ENCODE measurements at regions not wholly inside any gene's neighbourhood (a gene's known extent, or its start where the extent isn't known, plus 50 kb on each side); places are given as distances from the start of the nearest gene placed in this dataset.

DNA sequence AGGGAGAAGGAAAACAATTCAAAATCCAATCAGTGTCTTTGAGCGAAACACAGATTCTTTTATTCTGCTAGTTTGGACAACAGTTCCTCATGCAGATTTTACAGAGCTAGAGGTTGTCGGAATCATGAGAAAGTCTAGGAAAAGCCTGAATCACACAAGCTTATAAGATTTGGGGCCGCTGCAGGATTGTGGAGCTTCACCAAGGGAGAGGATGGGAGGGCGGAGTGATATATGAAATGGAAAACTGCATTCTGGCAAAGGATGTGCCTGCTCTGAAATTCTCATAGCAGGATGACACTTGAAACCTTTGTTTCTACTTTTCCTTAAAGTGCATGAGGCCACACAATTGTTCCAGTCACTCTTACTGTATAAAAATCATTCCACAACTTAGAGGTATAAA, 134.3 kb downstream of the OR2K2 start:
- no peak for DNase-seq (ENCODE audit: low spot score)

DNA sequence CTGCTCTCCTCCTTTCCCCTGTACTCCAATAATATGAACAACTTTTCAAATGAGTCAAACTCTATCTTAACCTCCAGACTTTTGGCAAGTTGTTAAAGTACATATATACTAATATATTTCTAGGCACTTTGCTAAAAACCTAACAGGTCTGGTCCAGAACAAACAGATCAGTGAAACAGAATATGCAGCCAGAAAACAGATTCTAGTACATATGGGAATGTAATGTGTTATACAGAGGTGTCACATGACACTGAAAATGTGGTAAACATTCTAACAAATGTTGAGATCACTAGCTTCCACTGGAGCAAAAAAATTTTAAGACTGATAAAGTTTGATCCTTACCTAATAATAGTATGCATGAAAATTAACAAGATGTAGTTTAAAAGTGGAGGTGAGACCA, 136.9 kb downstream of the OR2K2 start:
- DNase-seq (ENCODE audit: low spot score) = no peak

DNA sequence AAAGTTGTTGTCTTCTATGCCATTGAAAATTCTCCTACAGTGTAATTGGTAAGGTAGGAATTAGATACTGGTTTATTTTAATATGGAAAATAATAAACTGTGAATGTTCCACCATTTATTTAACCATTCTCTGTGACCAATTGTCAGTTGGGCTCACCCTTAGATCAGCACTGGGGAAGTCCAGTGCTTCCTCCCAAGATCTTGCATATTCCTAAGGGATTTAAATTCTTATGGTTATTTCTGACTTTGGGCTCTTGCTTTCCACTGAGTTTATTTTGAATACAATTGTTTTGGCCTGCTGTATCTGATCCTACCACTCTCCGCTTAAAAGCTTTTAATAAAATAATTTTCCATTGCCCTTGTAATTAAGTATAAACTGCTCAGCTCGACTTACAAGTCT, 137.4 kb downstream of the OR2K2 start:
- no peak for DNase-seq (ENCODE audit: low spot score)

GRCh38 chr9:111190347-111190746, 139.7 kb downstream of the OR2K2 start:
- no peak for DNase-seq (ENCODE audit: low spot score)

DNA sequence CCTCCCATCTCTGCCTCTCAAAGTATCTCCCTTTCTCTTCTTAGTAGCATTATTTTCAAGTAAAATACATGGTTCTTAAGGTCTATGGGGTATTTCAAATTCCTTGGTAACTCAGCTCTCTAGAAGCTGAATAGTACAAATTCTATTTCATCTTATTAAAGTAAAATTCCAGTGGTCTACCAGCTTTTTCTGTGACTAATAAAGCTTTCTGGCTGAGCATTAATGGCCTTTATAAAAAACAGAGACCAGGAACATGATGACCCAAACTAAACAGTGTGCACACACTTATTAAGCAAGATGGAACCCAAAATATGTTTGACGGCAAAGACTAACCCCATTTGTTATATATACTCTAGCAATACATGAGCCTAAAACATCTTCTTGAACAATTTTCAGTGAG, 142.6 kb downstream of the OR2K2 start:
- no peak for DNase-seq (ENCODE audit: low spot score)

DNA sequence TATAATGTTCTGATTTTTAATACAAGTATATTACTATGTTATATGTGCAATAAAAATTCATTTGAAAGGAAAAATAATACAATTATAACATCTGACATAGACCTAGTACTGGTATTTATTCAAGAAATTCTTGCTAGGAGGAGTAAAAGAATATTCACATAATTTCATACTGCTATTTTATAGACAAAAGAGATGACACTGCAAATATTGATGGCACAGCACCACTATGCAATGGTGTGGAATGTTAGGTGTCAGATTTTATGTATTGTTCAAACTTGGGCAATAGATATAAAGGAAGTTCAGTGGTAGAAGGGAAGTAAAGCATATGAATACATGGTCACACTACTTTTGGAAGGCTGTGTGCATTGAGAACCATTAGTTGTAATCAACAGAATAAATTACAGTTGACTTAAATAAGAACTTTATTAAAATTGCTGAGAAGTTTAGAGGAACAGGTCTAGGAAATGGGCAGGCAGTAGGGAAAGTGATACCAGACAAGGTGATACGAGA, 143.9 kb downstream of the OR2K2 start:
- DNase-seq (ENCODE audit: low spot score) = no peak

- DNase-seq (ENCODE audit: low spot score) = no peak
Observed at GRCh38 chr9:111180811-111181210, 142.5 kb upstream of the LPAR1 start.

DNA sequence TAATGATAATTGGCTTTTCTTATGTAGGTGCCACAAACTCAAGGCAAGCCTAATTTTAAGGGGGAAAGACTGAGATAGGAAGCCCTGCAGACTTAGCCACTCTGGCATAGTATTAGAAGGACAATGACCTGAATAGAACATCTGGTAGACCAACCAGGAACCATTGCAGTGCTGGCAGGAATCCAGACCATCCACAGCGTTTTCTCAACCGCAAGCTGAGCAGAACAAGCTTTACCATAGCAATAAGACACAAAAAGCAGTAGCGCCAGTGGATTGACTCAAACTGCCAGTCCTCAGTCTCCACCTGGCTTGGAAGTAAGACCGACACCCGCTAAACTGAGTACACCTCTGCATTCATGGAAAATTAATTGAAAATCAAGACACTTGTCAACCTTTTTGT, 141.3 kb upstream of the LPAR1 start:
- DNase-seq (ENCODE audit: low spot score) = no peak

DNA sequence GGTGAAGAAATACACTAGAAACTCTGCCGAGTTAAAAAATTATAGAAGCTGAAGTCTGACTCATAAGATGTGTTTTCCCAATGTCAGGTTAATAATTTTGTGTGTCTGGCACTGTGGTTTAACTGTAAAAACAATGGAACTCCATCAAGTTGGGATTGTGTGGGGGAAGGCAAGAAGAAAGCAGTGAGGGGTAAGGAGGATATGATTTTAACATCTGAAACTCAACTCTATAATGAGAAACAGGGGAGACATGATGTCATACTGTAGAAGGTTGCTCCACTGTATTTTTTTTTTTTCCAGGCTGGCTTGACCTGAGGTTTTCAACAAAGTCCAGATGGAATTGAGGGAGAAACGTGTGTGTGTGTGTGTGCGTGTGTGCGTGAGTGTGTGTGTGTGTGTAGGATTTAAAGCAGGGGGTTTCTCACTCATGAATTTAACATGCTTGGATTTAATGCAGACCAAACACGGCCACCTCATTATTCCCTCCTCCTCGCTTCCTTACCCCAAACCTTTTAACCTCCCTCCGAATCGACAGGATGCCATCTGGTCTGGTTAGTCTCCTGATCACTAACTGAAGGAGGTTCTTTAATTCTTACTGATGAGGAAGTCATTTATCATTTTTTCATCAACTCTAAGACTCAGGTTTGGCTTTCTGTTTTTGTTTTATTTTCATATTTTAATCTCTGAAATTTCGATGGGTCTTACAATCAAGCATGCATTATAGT, 140.2 kb upstream of the LPAR1 start:
- DNase-seq (ENCODE audit: low spot score) = no peak

GRCh38 chr9:111176511-111176910, 138.2 kb upstream of the LPAR1 start:
- no peak for DNase-seq (ENCODE audit: low spot score)

DNA sequence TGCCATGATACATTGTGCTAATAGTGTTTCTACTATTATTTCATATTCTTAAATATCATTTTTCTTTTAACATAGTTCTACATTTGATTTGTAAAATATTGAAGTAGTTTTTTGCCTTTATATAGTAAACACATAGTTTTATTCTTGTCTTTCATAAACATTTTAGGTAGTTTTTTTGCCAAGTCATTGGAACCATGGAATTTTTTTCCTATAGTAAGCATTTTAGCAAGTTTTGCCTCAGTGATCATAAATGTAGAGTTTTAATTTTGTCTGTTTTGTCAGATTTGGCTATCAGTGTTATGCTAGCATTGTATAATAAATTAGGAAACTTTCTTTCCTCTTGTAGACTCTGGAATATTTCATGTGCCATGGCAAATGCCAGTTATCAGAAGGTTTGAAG, 137.1 kb upstream of the LPAR1 start:
- DNase-seq (ENCODE audit: low spot score) = no peak

DNA sequence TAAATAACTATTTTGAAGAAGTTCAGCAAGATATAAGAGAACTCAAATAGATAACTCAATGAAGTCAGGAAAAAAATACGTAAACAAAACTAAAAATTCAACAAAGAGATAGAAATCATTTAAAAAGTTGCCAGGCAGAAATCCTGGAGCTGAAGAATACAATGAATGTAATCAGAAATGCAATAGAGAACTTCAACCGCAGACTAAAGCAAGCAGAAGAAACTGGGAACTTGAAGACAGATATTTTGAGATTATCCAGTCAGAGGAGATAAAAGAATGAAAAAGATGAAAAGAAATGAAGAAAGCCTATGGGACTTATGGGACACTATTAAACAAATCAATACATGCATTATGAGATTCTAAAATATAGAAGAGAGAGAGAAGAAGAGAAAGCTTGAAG, 129.1 kb upstream of the LPAR1 start:
- no peak for DNase-seq (ENCODE audit: low spot score)

- DNase-seq (ENCODE audit: low spot score) = no peak
Observed at GRCh38 chr9:111163716-111164389, 125.6 kb upstream of the LPAR1 start.

- no peak for DNase-seq (ENCODE audit: low spot score)
Observed at GRCh38 chr9:111162026-111162425, 123.8 kb upstream of the LPAR1 start.

DNA sequence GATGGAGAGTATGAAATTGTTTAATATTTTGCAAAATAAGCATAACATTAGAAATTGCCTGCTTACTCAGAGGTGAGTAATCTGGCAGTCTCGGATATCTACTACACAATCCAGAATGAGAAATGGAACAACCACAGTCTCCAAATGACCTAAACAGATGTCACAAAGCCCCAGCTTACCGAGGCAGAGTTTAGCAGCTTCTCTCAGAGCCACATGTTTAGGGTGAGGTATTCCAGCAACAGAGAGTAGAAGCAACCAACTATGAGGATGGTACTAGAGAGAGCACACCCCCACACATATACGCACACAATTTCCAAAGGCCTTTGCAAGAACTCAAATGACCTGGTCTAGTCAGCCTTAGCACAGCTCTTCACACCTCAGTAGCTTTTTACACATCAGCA, 122.7 kb upstream of the LPAR1 start:
- no peak for DNase-seq (ENCODE audit: low spot score)

DNA sequence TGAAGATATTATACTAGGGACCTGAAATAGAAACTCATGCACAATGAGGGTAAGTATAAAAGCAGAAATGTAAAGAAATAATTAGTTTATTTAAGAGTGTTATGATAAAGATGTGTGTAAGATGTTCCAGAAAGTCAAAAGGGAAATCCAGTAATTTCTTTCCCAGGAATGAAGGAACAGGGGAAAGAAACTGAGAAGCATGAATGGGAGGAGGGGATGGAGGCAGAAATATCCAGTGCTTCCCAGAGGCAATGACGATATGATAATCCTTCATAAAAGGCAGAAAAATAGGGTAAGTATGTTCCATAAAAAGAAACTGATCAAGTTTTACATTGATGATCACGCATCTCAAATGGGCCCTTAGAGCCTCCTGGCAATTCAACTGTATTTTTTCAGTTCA, 120.7 kb upstream of the LPAR1 start:
- DNase-seq (ENCODE audit: low spot score) = no peak

GRCh38 chr9:111158363-111158762, 120.1 kb upstream of the LPAR1 start:
- DNase-seq (ENCODE audit: low spot score) = no peak

- DNase-seq (ENCODE audit: low spot score) = no peak
Observed at GRCh38 chr9:111154081-111154562, 115.9 kb upstream of the LPAR1 start.

DNA sequence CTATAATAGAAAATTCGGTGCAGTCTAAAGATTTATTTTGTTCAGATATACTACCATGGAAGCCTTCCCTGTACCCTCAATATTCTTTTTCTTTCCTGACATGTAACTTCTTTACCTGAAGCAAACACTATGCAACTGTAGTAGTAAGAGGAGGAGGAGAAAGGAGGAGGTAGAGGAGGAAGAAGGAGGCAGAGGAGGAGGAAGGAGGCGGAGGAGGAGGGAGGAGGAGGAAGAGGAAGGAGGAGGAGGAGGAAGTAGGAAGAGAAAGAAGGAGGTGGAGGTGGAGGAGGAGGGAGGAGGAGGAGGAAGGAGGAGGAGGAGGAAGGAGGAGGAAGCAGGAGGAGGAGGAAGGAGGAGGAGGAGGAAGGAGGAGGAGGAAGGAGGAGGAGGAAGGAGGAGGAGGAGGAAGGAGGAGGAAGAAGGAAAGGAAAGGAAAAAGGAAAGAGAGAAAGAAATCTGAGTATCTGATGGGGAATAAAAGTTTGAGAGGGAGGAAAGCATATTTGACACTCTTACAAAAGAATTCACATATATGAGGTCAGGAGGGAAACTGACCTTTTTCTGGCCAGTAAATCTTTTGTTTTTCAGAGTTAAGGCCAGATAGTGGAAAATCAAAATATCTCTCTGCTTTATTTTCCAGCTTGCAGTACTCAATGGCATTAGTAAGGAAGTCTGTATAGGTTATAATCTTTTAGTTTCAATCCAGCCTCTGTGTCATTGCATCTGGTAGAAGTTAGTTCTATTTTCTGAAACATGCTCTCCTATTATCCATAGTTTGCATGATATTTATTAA, 114.5 kb upstream of the LPAR1 start:
- DNase-seq (ENCODE audit: low spot score) = no peak

DNA sequence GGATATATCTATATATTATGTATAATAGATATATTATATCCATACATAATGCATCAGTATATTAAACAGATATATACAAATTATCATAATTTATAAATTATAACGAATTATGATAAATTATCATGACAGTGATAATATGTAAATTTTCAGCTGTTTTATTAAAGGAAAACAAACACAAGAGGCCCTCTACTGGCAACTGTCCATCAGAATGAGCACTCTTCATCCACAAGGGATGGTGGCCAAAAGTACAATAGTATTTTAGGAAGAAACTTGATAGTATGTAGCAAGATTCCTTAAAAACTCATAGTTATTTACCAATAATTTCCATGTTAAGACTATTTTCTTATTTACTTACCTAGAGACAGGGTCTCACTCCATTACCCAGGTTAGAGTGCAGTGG, 113.3 kb upstream of the LPAR1 start:
- DNase-seq (ENCODE audit: low spot score) = no peak

DNA sequence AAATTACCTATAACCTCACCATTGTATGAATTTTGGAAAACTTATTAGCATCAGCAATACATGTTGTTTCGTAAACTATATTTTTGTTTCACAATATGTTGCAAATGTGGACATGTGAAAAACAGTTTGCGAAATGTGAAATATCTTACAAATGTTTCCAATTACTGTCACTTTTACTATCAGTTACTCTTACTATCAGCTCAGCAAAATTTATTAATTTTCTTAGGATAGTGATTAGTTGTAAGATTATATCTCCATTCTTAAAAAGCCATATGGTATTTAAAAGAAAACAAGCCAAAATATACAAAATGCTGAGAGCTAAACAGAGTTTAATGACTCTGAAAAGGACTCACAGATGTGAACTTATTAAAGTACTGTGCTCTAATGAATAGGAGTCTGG, 111.9 kb upstream of the LPAR1 start:
- no peak for DNase-seq (ENCODE audit: low spot score)

GRCh38 chr9:111149018-111149759, 110.9 kb upstream of the LPAR1 start:
- no peak for DNase-seq (ENCODE audit: low spot score)
